ENCODE measurements at regions not wholly inside any gene's neighbourhood (a gene's known extent, or its start where the extent isn't known, plus 50 kb on each side); places are given as distances from the start of the nearest gene placed in this dataset.

DNA sequence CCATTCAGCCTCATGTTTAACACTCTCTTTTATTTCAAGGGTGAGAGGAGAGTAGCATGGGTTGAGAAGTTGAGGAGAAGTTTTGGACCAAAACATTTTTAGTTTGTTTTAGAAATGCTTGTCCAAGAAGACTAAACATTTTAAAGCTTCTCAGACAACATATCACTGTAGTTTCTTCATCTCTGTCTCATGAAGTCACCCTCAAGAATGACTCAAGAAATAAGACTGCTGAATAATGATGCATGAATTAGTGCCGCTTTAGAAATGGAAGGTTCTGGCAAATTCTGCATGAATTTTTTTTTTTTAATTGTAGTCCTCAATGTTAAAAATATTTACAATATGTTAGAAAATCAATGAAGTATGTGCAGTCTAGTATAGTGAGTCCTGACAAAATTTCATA, 422.7 kb upstream of the ARGLU1 start:
- no peak for DNase-seq
- H3T11ph ChIP-seq (ENCODE audit: low read length) = no peak overlapping the region
- H3K9me3 ChIP-seq (ENCODE audit: control insufficient read depth, low read depth, low read length) = no peaks in the 10 kb centered on the region
- H4K20me1 ChIP-seq (ENCODE audit: control insufficient read depth, insufficient read depth, insufficient read length) = no peaks in the 10 kb centered on the region
- no peak overlapping the region for H3K4me2 ChIP-seq (ENCODE audit: insufficient read depth, insufficient read length, low read length)
- H4K91ac ChIP-seq (ENCODE audit: insufficient read length, low read depth, low read length) = no peak overlapping the region
- H3K4me3 Mint-ChIP-seq = no peak overlapping the region
- no peak overlapping the region for H3K56ac ChIP-seq (ENCODE audit: insufficient read length, low read depth, low read length)
- no peak overlapping the region for H3K4ac ChIP-seq (ENCODE audit: low read depth, low read length)
- H3K79me1 ChIP-seq (ENCODE audit: insufficient read depth, low read depth, low read length, poor library complexity, severe bottlenecking) = no peaks in the 10 kb centered on the region
- H3K18ac ChIP-seq (ENCODE audit: insufficient read length, low read depth, low read length) = no peak overlapping the region
- no peaks in the 10 kb centered on the region for H3K79me2 ChIP-seq (ENCODE audit: insufficient read depth, low read length)
- no peaks in the 10 kb centered on the region for H3K27me3 Mint-ChIP-seq (ENCODE audit: low read depth)
- no peak overlapping the region for H2AFZ ChIP-seq (ENCODE audit: low read length)
- TF ChIP-seq, protein P1, sequence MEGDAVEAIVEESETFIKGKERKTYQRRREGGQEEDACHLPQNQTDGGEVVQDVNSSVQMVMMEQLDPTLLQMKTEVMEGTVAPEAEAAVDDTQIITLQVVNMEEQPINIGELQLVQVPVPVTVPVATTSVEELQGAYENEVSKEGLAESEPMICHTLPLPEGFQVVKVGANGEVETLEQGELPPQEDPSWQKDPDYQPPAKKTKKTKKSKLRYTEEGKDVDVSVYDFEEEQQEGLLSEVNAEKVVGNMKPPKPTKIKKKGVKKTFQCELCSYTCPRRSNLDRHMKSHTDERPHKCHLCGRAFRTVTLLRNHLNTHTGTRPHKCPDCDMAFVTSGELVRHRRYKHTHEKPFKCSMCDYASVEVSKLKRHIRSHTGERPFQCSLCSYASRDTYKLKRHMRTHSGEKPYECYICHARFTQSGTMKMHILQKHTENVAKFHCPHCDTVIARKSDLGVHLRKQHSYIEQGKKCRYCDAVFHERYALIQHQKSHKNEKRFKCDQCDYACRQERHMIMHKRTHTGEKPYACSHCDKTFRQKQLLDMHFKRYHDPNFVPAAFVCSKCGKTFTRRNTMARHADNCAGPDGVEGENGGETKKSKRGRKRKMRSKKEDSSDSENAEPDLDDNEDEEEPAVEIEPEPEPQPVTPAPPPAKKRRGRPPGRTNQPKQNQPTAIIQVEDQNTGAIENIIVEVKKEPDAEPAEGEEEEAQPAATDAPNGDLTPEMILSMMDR (conservative IDR thresholded peaks at IDR 0.05) = no peak
- H2BK12ac ChIP-seq (ENCODE audit: insufficient read length, low read depth, low read length) = no peak overlapping the region
- no peak overlapping the region for H3K27ac ChIP-seq (ENCODE audit: insufficient read length, low read depth, low read length)
- no peak overlapping the region for H3K27ac Mint-ChIP-seq
- H4K5ac ChIP-seq (ENCODE audit: insufficient read length, low read depth, low read length) = no peak overlapping the region
- H2AK5ac ChIP-seq (ENCODE audit: insufficient read length, low read length) = no peak overlapping the region
- no peaks in the 10 kb centered on the region for H3K27me3 ChIP-seq (ENCODE audit: insufficient read depth, low read length)
- H3K36me3 Mint-ChIP-seq (ENCODE audit: insufficient read depth in 1 of 3, low read depth in 3 of 3) = no peaks in the 10 kb centered on the region
- H3K9me3 Mint-ChIP-seq = no peaks in the 10 kb centered on the region
- H2BK5ac ChIP-seq (ENCODE audit: insufficient read length, low read length) = no peak overlapping the region
- H2BK15ac ChIP-seq (ENCODE audit: low read depth, low read length) = no peak overlapping the region
- no CpG with 5 or more reads among the region's 1 CpG for WGBS (ENCODE audit: extremely low coverage, insufficient read length, low lambda C conversion rate)
- no peak overlapping the region for H2BK20ac ChIP-seq (ENCODE audit: low read depth, low read length, poor library complexity, severe bottlenecking)
- no peaks in the 10 kb centered on the region for H3K23me2 ChIP-seq (ENCODE audit: insufficient read length, low read depth, low read length, poor library complexity, severe bottlenecking)
- peaks cover 11% of the 10 kb centered on the region in 2 experiments for H3K4me1 Mint-ChIP-seq
- no peak overlapping the region for H2BK120ac ChIP-seq (ENCODE audit: low read depth, low read length, poor library complexity, severe bottlenecking)
- peaks cover 3% of the 10 kb centered on the region; the same call in 1 of the 2 replicates for H3K4me1 ChIP-seq (ENCODE audit: insufficient read depth, low read length)
- H3K14ac ChIP-seq (ENCODE audit: insufficient read depth, low read length) = no peak overlapping the region
- H3K9ac ChIP-seq (ENCODE audit: extremely low read depth, insufficient read length, low read length) = no peak overlapping the region
- no peak overlapping the region for H4K8ac ChIP-seq (replicated peaks; ENCODE audit: insufficient read length, low read depth, low read length)
- no peak overlapping the region for H3K23ac ChIP-seq (ENCODE audit: insufficient read length, low read depth, low read length)

All from H9 (cell line).